B cell (primary cell): ENCODE measurements at regions not wholly inside any gene's neighbourhood (a gene's known extent, or its start where the extent isn't known, plus 50 kb on each side); places are given as distances from the start of the nearest gene placed in this dataset.

Source experiments
- ATAC-seq: fragments of 200-7000 bp; cut with Tn5 transposase; one replicate; pipeline ENCODE4 v1.10.0; 2021; ENCODE audit warnings: low read depth, mild to moderate bottlenecking, moderate number of reproducible peaks, moderate library complexity
- CTCF ChIA-PET: fragments of 350-600 bp; sonication (Branson Sonifier 250); formaldehyde crosslinking; loops from one replicate; lab custom pipeline; 2021; ENCODE audit warnings: antibody characterized with exemption, inconsistent platforms; lab: Charles Lee
- POLR2A ChIA-PET: fragments of 350-600 bp; sonication (Branson Sonifier 250); formaldehyde crosslinking; loops from one replicate; lab custom pipeline; 2021; ENCODE audit warnings: antibody characterized with exemption; lab: Charles Lee
- DNase-seq: peaks from one replicate; pipeline ENCODE4 v3.0.0; 2013
- H2AFZ ChIP-seq: 2 replicates; pipeline ENCODE4 v1.6.1; 2012; ENCODE audit warnings: mild to moderate bottlenecking, low read depth, low read length; ENCODE audit not compliant: insufficient read depth, poor library complexity, severe bottlenecking
- H3K27ac ChIP-seq, 2 donors: 1 replicate in 1 of 2; 2 replicates in 1 of 2; pipeline ENCODE4 v1.5.1; 2012 to 2013; ENCODE audit warnings: low read length in 2 of 2, mild to moderate bottlenecking in 2 of 2, moderate library complexity in 1 of 2
- H3K27me3 ChIP-seq, 4 experiments: fragments of 200-600 bp in 1 of 4; sonication (generic) in 1 of 4; replicated peaks in 1 of 4; 1 replicate in 2 of 4; 2 replicates in 2 of 4; pipeline versions ENCODE4 v1.6.1 to v1.7.0; 2013 to 2016; ENCODE audit warnings: low read length in 3 of 4, mild to moderate bottlenecking in 2 of 4, mixed read lengths in 1 of 4, moderate library complexity in 1 of 4; ENCODE audit not compliant: insufficient read depth in 4 of 4, control insufficient read depth in 3 of 4; ENCODE audit errors: control extremely low read depth in 1 of 4
- H3K36me3 ChIP-seq, 2 experiments: replicated peaks in 1 of 2; 1 replicate in 1 of 2; 2 replicates in 1 of 2; pipeline versions ENCODE4 v1.6.1 to v1.7.1; 2013; ENCODE audit warnings: low read length in 1 of 2; ENCODE audit not compliant: insufficient read depth in 2 of 2, control insufficient read depth in 1 of 2; ENCODE audit errors: control extremely low read depth in 1 of 2, extremely low read depth in 1 of 2
- H3K4me1 ChIP-seq, 2 donors: fragments of 200-600 bp in 1 of 2; sonication (generic) in 1 of 2; 1 replicate in 1 of 2; 2 replicates in 1 of 2; pipeline versions ENCODE4 v1.5.1 to v1.6.1; 2013 to 2017; ENCODE audit warnings: low read length in 2 of 2; ENCODE audit not compliant: control insufficient read depth in 2 of 2, insufficient read depth in 2 of 2
- H3K4me2 ChIP-seq: replicated peaks from 2 replicates; pipeline ENCODE3; 2012; ENCODE audit warnings: mild to moderate bottlenecking, low read depth, low read length; ENCODE audit not compliant: poor library complexity, severe bottlenecking
- H3K4me3 ChIP-seq, 5 experiments: fragments of 200-600 bp in 1 of 5; sonication (generic) in 1 of 5; 1 replicate in 3 of 5; 2 replicates in 2 of 5; pipeline versions ENCODE4 v1.5.1 to v1.7.0; 2011 to 2016; ENCODE audit warnings: low read length in 4 of 5, mild to moderate bottlenecking in 4 of 5, low read depth in 2 of 5, control low read depth in 1 of 5, moderate library complexity in 1 of 5; ENCODE audit not compliant: insufficient read depth in 1 of 5; ENCODE audit errors: control extremely low read depth in 1 of 5, extremely low read depth in 1 of 5
- H3K79me2 ChIP-seq: fragments of 200-600 bp; sonication (generic); one replicate; pipeline ENCODE4 v1.6.0; 2016; ENCODE audit warnings: low read length; ENCODE audit not compliant: control insufficient read depth, insufficient read depth
- H3K9ac ChIP-seq: fragments of 200-600 bp; sonication (generic); 2 replicates; pipeline ENCODE4 v1.6.1; 2017; ENCODE audit warnings: mild to moderate bottlenecking, low read length, moderate library complexity
- H3K9me3 ChIP-seq, 3 donors: one replicate each; pipeline versions ENCODE4 v1.6.1 to v1.7.1; 2013; ENCODE audit warnings: low read length in 2 of 3; ENCODE audit not compliant: control insufficient read depth in 2 of 3, insufficient read depth in 1 of 3; ENCODE audit errors: control extremely low read depth in 1 of 3
- H4K20me1 ChIP-seq: 2 replicates; pipeline ENCODE4 v1.6.0; 2012; ENCODE audit warnings: mild to moderate bottlenecking, low read length; ENCODE audit not compliant: insufficient read depth, control insufficient read depth, poor library complexity, severe bottlenecking
- H3K27ac Mint-ChIP-seq: one replicate; pipeline ENCODE4 v1.8.0; 2021; ENCODE audit warnings: mixed read lengths
- H3K27me3 Mint-ChIP-seq: one replicate; pipeline ENCODE4 v1.8.0; 2021; ENCODE audit warnings: mixed read lengths
- H3K4me1 Mint-ChIP-seq: one replicate; pipeline ENCODE4 v1.8.0; 2021; ENCODE audit warnings: mixed read lengths
- H3K4me3 Mint-ChIP-seq: one replicate; pipeline ENCODE4 v1.8.0; 2021; ENCODE audit warnings: mixed read lengths
- H3K9me3 Mint-ChIP-seq: one replicate; pipeline ENCODE4 v1.8.0; 2022; ENCODE audit warnings: mixed read lengths; ENCODE audit not compliant: insufficient read depth
- CTCF ChIP-seq: fragments of 200-600 bp; IDR thresholded peaks from one replicate; pipeline ENCODE4 v1.8.0; 2022; ENCODE audit warnings: antibody characterized with exemption, mild to moderate bottlenecking
- EZH2 ChIP-seq: IDR thresholded peaks from 2 replicates; pipeline ENCODE4 v1.6.1; 2012; ENCODE audit warnings: borderline replicate concordance, low read depth, mild to moderate bottlenecking, moderate library complexity, low read length; ENCODE audit not compliant: insufficient read depth, poor library complexity, severe bottlenecking
- WGBS: methylation state at CpG from one replicate; pipeline ENCODE4 v1.1.5; 2013; ENCODE audit warnings: missing lambda C conversion rate; ENCODE audit not compliant: insufficient coverage; 5-methylcytosine and 5-hydroxymethylcytosine counted together
- intact Hi-C: fragments of 100-400 bp; cut with micrococcal nuclease; formaldehyde crosslinking; loops from one replicate; pipeline ENCODE4 v1.10.0; 2022

- Histone ChIP-seq H4K20me1 (no peaks in the 10 kb centered on the region), H3K4me2 (no peak overlapping the region), H3K27ac (no peak overlapping the region), H3K79me2 (no peaks in the 10 kb centered on the region), H3K9me3 (no peaks in the 10 kb centered on the region), H3K4me3 (no peak overlapping the region), H3K36me3 (no peaks in the 10 kb centered on the region), H3K9ac (no peak overlapping the region), H3K27me3 (no peaks in the 10 kb centered on the region), H2AFZ (no peak overlapping the region), H3K4me1 (no peaks in the 10 kb centered on the region)
- no peaks in the 10 kb centered on the region for H3K4me1 Mint-ChIP-seq
- intact Hi-C loops, result no loop called here
- no peak overlapping the region for H3K4me3 Mint-ChIP-seq
- ChIA-PET CTCF (no interaction called here), POLR2A (no interaction called here)
- 97% methylated on average over 3 of the region's 3 CpGs for WGBS
- TF ChIP-seq EZH2, result no peak
- TF ChIP-seq CTCF, result no peak
- H3K27ac Mint-ChIP-seq, result no peak overlapping the region
- DNase-seq, result no peak
- ATAC-seq, result no peak
- no peaks in the 10 kb centered on the region for H3K9me3 Mint-ChIP-seq
- H3K27me3 Mint-ChIP-seq, result no peaks in the 10 kb centered on the region
Observed at GRCh38 chr3:104740874-104741379, 625.8 kb upstream of the ALCAM start.

GRCh38 chr3:104742044-104742443, 624.7 kb upstream of the ALCAM start:
- Mint-ChIP-seq H3K27ac (no peak overlapping the region), H3K27me3 (no peaks in the 10 kb centered on the region), H3K9me3 (no peaks in the 10 kb centered on the region), H3K4me3 (no peak overlapping the region), H3K4me1 (no peaks in the 10 kb centered on the region)
- no peaks in the 10 kb centered on the region for H3K27me3 ChIP-seq
- no peak overlapping the region for H2AFZ ChIP-seq
- intact Hi-C loops, result no loop called here
- no peak for ATAC-seq
- no peaks in the 10 kb centered on the region for H3K9me3 ChIP-seq
- DNase-seq, result no peak
- no peak overlapping the region for H3K9ac ChIP-seq
- no peaks in the 10 kb centered on the region for H3K4me1 ChIP-seq
- H3K4me2 ChIP-seq, result no peak overlapping the region
- H3K36me3 ChIP-seq, result no peaks in the 10 kb centered on the region
- CTCF ChIA-PET, result no interaction called here
- POLR2A ChIA-PET, result interaction anchor here (0.6 kb wide), 1 partner anchor 13 kb away, joined by 3 read pairs; no protein-coding TSS in a partner anchor
- no CpG with 5 or more reads among the region's 2 CpGs for WGBS
- no peak for TF ChIP-seq CTCF
- no peak for TF ChIP-seq EZH2
- no peaks in the 10 kb centered on the region for H3K79me2 ChIP-seq
- H4K20me1 ChIP-seq, result no peaks in the 10 kb centered on the region
- H3K27ac ChIP-seq, result no peak overlapping the region
- H3K4me3 ChIP-seq, result no peak overlapping the region
